Stimulated activated CD8-positive, alpha-beta memory T cell treated with anti-CD3 and anti-CD28 coated beads, Interleukin-7, amount 100 ng/mL, for 1 hour (primary cell): ENCODE measurements at regions not wholly inside any gene's neighbourhood (a gene's known extent, or its start where the extent isn't known, plus 50 kb on each side); places are given as distances from the start of the nearest gene placed in this dataset.

Experiments used
- DNase-seq, 2 donors: peaks; one replicate each; pipeline ENCODE4 v3.0.0-alpha.2; 2020; ENCODE audit warnings: low read depth in 2 of 2

- DNase-seq: no peak
Observed at GRCh38 chr3:187929112-187929816, 184.0 kb upstream of the BCL6 start.

- no peak for DNase-seq
Observed at GRCh38 chr3:187930021-187930420, 184.8 kb upstream of the BCL6 start.

- no peak for DNase-seq
Observed at GRCh38 chr3:187931101-187931500, 185.8 kb upstream of the BCL6 start.

- no peak for DNase-seq
Observed at GRCh38 chr3:187931770-187932278, 186.6 kb upstream of the BCL6 start.

GRCh38 chr3:187932530-187932929, 187.3 kb upstream of the BCL6 start:
- DNase-seq: no peak

GRCh38 chr3:187935623-187936156, 190.4 kb upstream of the BCL6 start:
- DNase-seq: no peak

GRCh38 chr3:187936676-187937075, 191.4 kb upstream of the BCL6 start:
- no peak for DNase-seq

GRCh38 chr3:187939891-187940290, 194.6 kb upstream of the BCL6 start:
- DNase-seq: no peak

GRCh38 chr3:187941135-187941847, 196.0 kb upstream of the BCL6 start:
- DNase-seq: no peak

GRCh38 chr3:187941848-187942194, 196.6 kb upstream of the BCL6 start:
- no peak for DNase-seq

GRCh38 chr3:187942658-187943241, 197.5 kb upstream of the BCL6 start:
- DNase-seq: no peak

GRCh38 chr3:187943677-187944389, 198.6 kb upstream of the BCL6 start:
- DNase-seq: no peak

GRCh38 chr3:187944390-187945179, 199.3 kb upstream of the BCL6 start:
- no peak for DNase-seq

GRCh38 chr3:187945374-187945773, 200.1 kb upstream of the BCL6 start:
- no peak for DNase-seq

- no peak for DNase-seq
Observed at GRCh38 chr3:187946163-187946691, 201.0 kb upstream of the BCL6 start.

GRCh38 chr3:187946981-187947380, 201.7 kb upstream of the BCL6 start:
- no peak for DNase-seq

GRCh38 chr3:187947927-187948682, 202.8 kb upstream of the BCL6 start:
- DNase-seq: no peak

GRCh38 chr3:187949093-187949820, 204.0 kb upstream of the BCL6 start:
- DNase-seq: no peak

- no peak for DNase-seq
Observed at GRCh38 chr3:187950671-187951070, 203.3 kb upstream of the LPP start.
